HG02798 (cell line): ENCODE measurements at regions not wholly inside any gene's neighbourhood (a gene's known extent, or its start where the extent isn't known, plus 50 kb on each side); places are given as distances from the start of the nearest gene placed in this dataset.

Experiments used
- ATAC-seq: cut with Tn5 transposase; IDR thresholded peaks from one replicate; pipeline ENCODE4 v1.9.1; 2021; ENCODE audit warnings: mild to moderate bottlenecking; ENCODE audit not compliant: unreplicated experiment, poor library complexity

DNA sequence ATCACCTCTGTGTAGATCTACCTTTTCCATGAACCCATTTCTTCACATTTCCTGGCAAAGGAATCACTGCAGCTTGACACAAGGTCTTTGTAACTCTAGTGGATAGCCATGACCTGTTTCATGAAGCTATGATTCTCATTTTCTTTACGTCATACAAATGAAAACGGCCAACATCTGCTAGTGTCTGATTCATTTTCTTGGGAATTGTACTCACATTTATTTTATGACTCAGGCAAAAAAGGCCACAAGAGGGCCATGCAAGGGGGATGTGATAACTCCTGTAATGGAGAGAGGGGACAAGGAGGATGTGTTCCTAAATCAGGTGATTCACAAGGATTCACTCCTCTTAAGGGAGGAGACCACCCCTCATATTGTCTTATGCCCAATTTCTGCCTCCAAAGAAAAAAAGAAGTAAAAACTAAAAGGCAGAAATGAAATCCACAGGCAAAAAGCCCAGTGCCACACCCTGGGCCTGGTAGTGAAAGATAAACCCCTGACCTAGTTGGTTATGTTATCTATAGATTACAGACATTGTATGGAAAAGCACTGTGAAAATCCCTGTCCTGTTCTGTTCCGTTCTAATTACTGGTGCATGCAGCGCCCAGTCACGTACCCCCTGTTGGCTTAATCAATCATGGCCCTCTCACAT is 249.9 kb downstream of the IPMK start:
- ATAC-seq = no peak

DNA sequence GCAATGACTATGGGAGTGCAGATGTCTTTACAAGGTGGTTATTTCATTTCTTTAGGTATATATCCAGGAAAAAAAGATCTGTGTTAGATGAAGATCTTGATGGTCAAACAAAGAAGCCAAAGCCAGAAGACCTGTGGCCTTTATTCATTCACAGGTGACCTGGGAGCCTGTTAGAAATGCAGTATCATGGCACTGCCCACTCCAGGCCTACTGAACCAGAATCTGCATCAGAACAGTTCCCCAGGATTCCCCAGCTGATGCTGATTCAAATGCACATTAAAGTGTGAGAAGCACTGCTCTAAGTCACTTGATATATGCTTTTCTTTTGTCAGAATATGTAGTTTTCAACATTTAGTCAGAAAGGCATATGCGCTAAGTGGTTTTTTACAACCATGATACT is 251.1 kb downstream of the IPMK start:
- no peak for ATAC-seq

- ATAC-seq = no peak
Observed at GRCh38 chr10:58014436-58014835, 253.3 kb downstream of the IPMK start.

- no peak for ATAC-seq
Observed at GRCh38 chr10:58013406-58013805, 254.3 kb downstream of the IPMK start.

GRCh38 chr10:58010073-58010702 is 257.5 kb downstream of the IPMK start:
- ATAC-seq = no peak

- ATAC-seq = no peak
Observed at GRCh38 chr10:58003945-58004344, 263.7 kb downstream of the IPMK start.

- ATAC-seq = no peak
Observed at GRCh38 chr10:58001159-58001558, 266.5 kb downstream of the IPMK start.

GRCh38 chr10:57996536-57996935 is 271.2 kb downstream of the IPMK start:
- ATAC-seq = no peak

DNA sequence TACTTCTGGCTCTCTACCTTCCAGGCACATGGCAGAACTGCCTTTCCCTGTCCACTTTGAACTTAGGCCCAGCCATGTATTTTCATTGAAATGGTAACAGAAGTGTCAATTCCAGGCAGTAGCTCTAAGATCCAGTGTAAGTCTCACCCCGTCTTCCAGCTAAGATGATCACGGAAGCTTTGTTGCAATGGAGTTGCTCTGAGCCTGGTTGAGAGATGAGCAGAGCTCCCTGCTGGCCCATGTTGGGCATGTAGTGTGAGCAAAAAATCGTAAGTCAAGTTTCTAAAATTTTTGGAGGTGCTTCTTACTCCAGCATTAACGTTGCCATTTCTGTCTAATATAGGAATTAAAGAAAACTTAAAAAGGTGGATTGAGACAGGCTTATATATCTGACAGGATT is 274.4 kb downstream of the IPMK start:
- no peak for ATAC-seq

GRCh38 chr10:57992321-57993077 is 275.2 kb downstream of the IPMK start:
- ATAC-seq = no peak

DNA sequence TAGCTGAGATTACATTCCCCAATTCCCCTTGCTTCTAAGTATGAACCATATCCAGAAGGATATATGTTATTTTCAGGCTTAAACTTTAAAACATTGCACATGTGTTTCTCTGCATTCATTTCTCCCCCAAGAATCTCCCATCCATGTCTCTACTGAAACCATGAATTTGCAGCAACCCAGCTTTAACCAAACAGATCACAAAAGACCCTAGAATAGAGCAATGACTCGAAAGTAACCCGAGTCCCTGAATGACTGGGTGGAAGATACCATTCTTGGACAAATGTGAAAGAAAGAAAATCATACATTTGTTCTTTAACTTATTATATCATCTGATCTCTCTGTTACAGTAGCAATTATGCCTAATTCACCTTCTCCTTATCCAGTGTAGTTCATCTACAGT is 278.7 kb downstream of the IPMK start:
- ATAC-seq = no peak

DNA sequence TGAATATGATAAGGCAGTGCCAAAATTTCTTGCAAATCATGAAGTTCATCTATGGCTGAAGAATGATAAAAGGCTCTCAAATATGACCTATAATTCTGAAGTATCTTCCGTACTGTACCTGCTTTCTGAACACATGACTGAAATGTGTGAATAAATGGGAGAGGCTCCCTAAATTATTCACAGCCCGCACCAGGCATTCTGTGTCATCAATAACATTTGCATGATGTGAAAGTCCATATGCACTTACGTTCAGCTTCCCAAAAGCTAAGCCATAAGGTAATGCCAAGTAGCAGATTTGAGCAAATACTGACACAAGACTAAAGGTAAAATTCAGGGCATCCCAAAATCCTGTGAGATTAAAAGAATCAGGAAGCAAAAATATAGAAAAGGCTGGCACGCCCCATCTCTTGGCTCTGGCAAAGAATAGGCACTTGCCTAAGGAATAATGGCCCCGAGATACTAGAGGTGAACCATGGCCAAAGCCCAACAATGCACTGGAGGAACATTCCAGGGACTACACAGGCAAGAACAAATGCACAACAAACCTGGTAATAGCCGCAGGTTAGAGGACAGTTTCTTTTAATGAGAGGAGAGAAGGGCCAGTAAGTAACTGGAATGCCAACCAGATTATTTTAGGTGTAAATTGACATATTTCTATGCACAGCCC is 280.5 kb downstream of the IPMK start:
- ATAC-seq = no peak

DNA sequence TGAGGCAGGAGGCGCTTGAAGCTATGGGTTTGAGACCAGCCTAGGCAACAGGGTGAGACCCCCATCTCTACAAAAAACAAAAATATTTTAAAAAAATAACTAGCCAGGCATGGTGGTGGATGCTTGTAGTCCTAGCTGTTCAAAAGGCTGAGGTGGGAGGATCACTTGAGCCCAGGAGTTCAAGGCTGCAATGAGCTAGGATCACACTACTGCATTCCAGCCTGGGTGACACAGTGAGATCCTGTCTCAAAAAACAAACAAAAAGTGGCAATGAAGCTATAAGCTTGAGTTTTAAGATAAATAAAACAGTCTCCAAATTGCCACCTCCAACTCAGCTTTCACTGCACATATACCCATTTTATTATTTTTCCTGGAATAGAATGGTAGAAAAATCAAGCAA is 281.3 kb downstream of the IPMK start:
- ATAC-seq = no peak

DNA sequence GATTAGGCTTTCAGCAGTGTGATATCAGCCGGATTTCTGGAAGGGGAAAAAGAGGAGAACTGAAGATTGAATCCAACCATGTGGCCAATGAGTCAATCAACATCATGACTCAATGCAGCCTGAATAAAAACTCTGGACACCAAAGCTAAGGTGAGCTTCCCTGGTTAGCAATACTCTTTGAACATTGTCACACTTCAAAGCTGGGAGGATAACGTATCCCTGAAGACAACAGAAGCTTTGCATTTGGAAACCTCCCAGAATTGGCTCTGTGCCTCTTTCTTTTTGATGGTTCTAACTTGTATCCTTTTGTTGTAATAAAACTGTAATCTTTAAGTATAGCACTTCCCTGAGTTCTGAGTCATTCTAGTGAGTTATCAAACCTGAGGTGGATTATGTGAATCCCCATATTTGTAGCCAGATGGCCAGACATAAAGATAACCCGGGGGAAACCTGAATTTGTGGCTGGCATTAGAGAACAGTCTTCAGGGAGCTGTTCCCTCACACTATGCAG is 284.4 kb downstream of the IPMK start:
- ATAC-seq = no peak

- ATAC-seq = no peak
Observed at GRCh38 chr10:57982091-57982490, 285.6 kb downstream of the IPMK start.

- ATAC-seq = no peak
Observed at GRCh38 chr10:57979956-57980355, 287.7 kb downstream of the IPMK start.

GRCh38 chr10:57979491-57979890 is 288.2 kb downstream of the IPMK start:
- no peak for ATAC-seq

DNA sequence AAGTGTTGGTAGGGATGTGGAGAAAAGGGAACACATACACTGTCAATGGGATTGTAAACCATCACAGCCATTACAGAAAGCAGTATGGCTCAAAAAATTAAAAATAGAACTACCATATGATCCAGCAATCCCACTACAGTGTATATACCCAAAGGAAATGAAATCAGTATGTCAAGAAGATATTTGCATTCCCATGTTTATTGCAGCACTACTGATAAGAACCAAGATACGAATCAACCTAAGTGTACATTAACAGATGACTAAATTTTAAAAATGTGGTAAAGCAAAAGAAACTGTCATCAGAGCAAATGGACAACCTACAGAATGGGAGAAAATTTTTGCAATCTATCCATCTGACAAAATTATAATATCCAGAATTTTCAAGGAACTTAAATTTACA is 290.4 kb downstream of the IPMK start:
- ATAC-seq = no peak

GRCh38 chr10:57973451-57973850 is 294.2 kb downstream of the IPMK start:
- no peak for ATAC-seq

- no peak for ATAC-seq
Observed at GRCh38 chr10:57972783-57973182, 294.9 kb downstream of the IPMK start.
